H1 (cell line): ENCODE measurements at regions not wholly inside any gene's neighbourhood (a gene's known extent, or its start where the extent isn't known, plus 50 kb on each side); places are given as distances from the start of the nearest gene placed in this dataset.

Source experiments
- CTCF ChIA-PET: fragments of 300-600 bp; sonication (Branson Sonifier 250); formaldehyde crosslinking; loops from one replicate; lab custom pipeline; 2021; ENCODE audit not compliant: partially characterized antibody; lab: Charles Lee
- POLR2A ChIA-PET: fragments of 300-600 bp; sonication (Branson Sonifier 250); formaldehyde crosslinking; loops from one replicate; lab custom pipeline; 2021; ENCODE audit warnings: inconsistent platforms; ENCODE audit not compliant: partially characterized antibody; lab: Charles Lee
- DNase-seq, 2 experiments: peaks; one replicate each; pipeline versions ENCODE4 v3.0.0 to v3.0.0-alpha.2; 2010 to 2022; ENCODE audit warnings: low spot score in 2 of 2, low read depth in 1 of 2, mixed read lengths in 1 of 2
- FAIRE-seq: peaks from 2 replicates; lab custom pipeline; 2011; peaks lifted over from hg19 to GRCh38; lab: Jason Lieb, UNC
- H2AFZ ChIP-seq: 2 replicates; pipeline ENCODE4 v1.8.1; 2012; ENCODE audit warnings: low read length, inconsistent platforms
- H2AK5ac ChIP-seq: 2 replicates; pipeline ENCODE4 v1.6.1; 2013; ENCODE audit warnings: low read depth, low read length
- H2BK120ac ChIP-seq: replicated peaks from 2 replicates; pipeline ENCODE3; 2013; ENCODE audit warnings: low read depth, low read length, inconsistent platforms
- H2BK12ac ChIP-seq: 2 replicates; pipeline ENCODE4 v1.6.1; 2013; ENCODE audit warnings: low read depth, low read length
- H2BK15ac ChIP-seq: 2 replicates; pipeline ENCODE4 v1.6.1; 2013; ENCODE audit warnings: low read length
- H2BK20ac ChIP-seq: 2 replicates; pipeline ENCODE4 v1.6.1; 2013; ENCODE audit warnings: low read length
- H2BK5ac ChIP-seq: 2 replicates; pipeline ENCODE4 v1.6.1; 2013; ENCODE audit warnings: low read depth, low read length
- H3K14ac ChIP-seq: 2 replicates; pipeline ENCODE4 v1.6.1; 2013; ENCODE audit warnings: inconsistent platforms; ENCODE audit not compliant: insufficient read length
- H3K18ac ChIP-seq: 2 replicates; pipeline ENCODE4 v1.6.1; 2013; ENCODE audit warnings: low read length; ENCODE audit errors: extremely low read depth
- H3K23ac ChIP-seq: 2 replicates; pipeline ENCODE4 v1.6.1; 2013; ENCODE audit warnings: inconsistent platforms; ENCODE audit not compliant: insufficient read length
- H3K23me2 ChIP-seq: 2 replicates; pipeline ENCODE4 v1.6.1; 2013; ENCODE audit warnings: low read depth, low read length
- H3K27ac ChIP-seq: 2 replicates; pipeline ENCODE4 v1.6.1; 2011; ENCODE audit warnings: low read depth, low read length, inconsistent platforms
- H3K27me3 ChIP-seq, 4 experiments: replicated peaks in 1 of 4; 1 replicate in 1 of 4; 2 replicates in 3 of 4; pipeline versions ENCODE4 v1.6.1 to v1.8.1; 2011 to 2013; ENCODE audit warnings: low read length in 3 of 4, mild to moderate bottlenecking in 3 of 4, inconsistent platforms in 2 of 4, mixed read lengths in 2 of 4, moderate library complexity in 1 of 4; ENCODE audit not compliant: control insufficient read depth in 3 of 4, insufficient read depth in 3 of 4; ENCODE audit errors: extremely low read depth in 1 of 4
- H3K36me3 ChIP-seq, 4 experiments: 2 replicates each; pipeline versions ENCODE4 v1.6.1 to v1.8.1; 2011 to 2013; ENCODE audit warnings: mild to moderate bottlenecking in 4 of 4, low read length in 3 of 4, moderate library complexity in 2 of 4, control low read depth in 1 of 4, inconsistent platforms in 1 of 4; ENCODE audit not compliant: insufficient read depth in 4 of 4, control insufficient read depth in 2 of 4
- H3K4ac ChIP-seq: replicated peaks from 2 replicates; pipeline ENCODE3; 2013; ENCODE audit warnings: low read length, low read depth, mixed read lengths, inconsistent platforms; ENCODE audit not compliant: insufficient read length
- H3K4me1 ChIP-seq, 4 experiments: replicated peaks in 1 of 4; 1 replicate in 1 of 4; 2 replicates in 3 of 4; pipeline versions ENCODE4 v1.6.1 to v1.8.1; 2011 to 2013; ENCODE audit warnings: low read length in 3 of 4, inconsistent platforms in 2 of 4, mixed read lengths in 1 of 4; ENCODE audit not compliant: insufficient read depth in 4 of 4, control insufficient read depth in 3 of 4
- H3K4me2 ChIP-seq, 2 experiments: 2 replicates each; pipeline versions ENCODE4 v1.6.1 to v1.8.1; 2011 to 2013; ENCODE audit warnings: low read depth in 2 of 2, low read length in 2 of 2, control low read depth in 1 of 2, inconsistent platforms in 1 of 2, mild to moderate bottlenecking in 1 of 2; ENCODE audit not compliant: insufficient read depth in 1 of 2
- H3K4me3 ChIP-seq, 4 experiments: fragments of 200-600, 300-600 bp in 1 of 4; sonication (generic), shearing (Covaris generic), sonication (Bioruptor Twin) in 1 of 4; 2 replicates each; pipeline versions ENCODE4 v1.5.1 to v1.8.1; 2011 to 2016; ENCODE audit warnings: low read length in 4 of 4, low read depth in 3 of 4, control low read depth in 2 of 4, inconsistent platforms in 2 of 4, mild to moderate bottlenecking in 2 of 4, mixed read lengths in 1 of 4, moderate library complexity in 1 of 4; ENCODE audit not compliant: insufficient read depth in 2 of 4; ENCODE audit errors: extremely low read depth in 1 of 4
- H3K56ac ChIP-seq: replicated peaks from 2 replicates; pipeline ENCODE3; 2013; ENCODE audit warnings: low read depth, mild to moderate bottlenecking, mixed read lengths, low read length, inconsistent platforms; ENCODE audit not compliant: insufficient read length
- H3K79me1 ChIP-seq: 2 replicates; pipeline ENCODE4 v1.6.1; 2013; ENCODE audit warnings: low read depth, low read length, control low read depth
- H3K79me2 ChIP-seq, 2 experiments: 2 replicates each; pipeline versions ENCODE4 v1.6.1 to v1.8.1; 2012 to 2013; ENCODE audit warnings: low read length in 2 of 2, mild to moderate bottlenecking in 2 of 2, inconsistent platforms in 1 of 2; ENCODE audit not compliant: insufficient read depth in 2 of 2, control insufficient read depth in 1 of 2
- H3K9ac ChIP-seq, 4 experiments: replicated peaks in 1 of 4; 1 replicate in 1 of 4; 2 replicates in 3 of 4; pipeline versions ENCODE4 v1.6.1 to v1.8.1; 2011 to 2013; ENCODE audit warnings: low read depth in 3 of 4, low read length in 3 of 4, control low read depth in 2 of 4, mild to moderate bottlenecking in 2 of 4, moderate library complexity in 2 of 4, inconsistent platforms in 1 of 4; ENCODE audit errors: extremely low read depth in 1 of 4
- H3K9me3 ChIP-seq, 2 experiments: 2 replicates each; pipeline versions ENCODE4 v1.6.1 to v1.8.1; 2012 to 2013; ENCODE audit warnings: mild to moderate bottlenecking in 2 of 2, moderate library complexity in 2 of 2, control low read depth in 1 of 2, inconsistent platforms in 1 of 2, low read depth in 1 of 2, low read length in 1 of 2, mixed read lengths in 1 of 2; ENCODE audit not compliant: insufficient read depth in 2 of 2
- H4K20me1 ChIP-seq, 2 experiments: replicated peaks in 1 of 2; 2 replicates each; pipeline versions ENCODE3 to v1.8.1; 2011 to 2013; ENCODE audit warnings: inconsistent platforms in 2 of 2, low read length in 2 of 2, mild to moderate bottlenecking in 1 of 2; ENCODE audit not compliant: insufficient read depth in 2 of 2, control insufficient read depth in 1 of 2
- H4K5ac ChIP-seq: 2 replicates; pipeline ENCODE4 v1.6.1; 2013; ENCODE audit warnings: low read length, low read depth, mixed read lengths, inconsistent platforms; ENCODE audit not compliant: insufficient read length
- H4K8ac ChIP-seq: 2 replicates; pipeline ENCODE4 v1.8.0; 2013; ENCODE audit warnings: mild to moderate bottlenecking, moderate library complexity, low read length, inconsistent platforms; ENCODE audit not compliant: insufficient read depth; ENCODE audit errors: extremely low read depth
- H4K91ac ChIP-seq: replicated peaks from 2 replicates; pipeline ENCODE3; 2013; ENCODE audit warnings: low read length, mixed read lengths, inconsistent platforms; ENCODE audit not compliant: insufficient read length
- CTCF ChIP-seq, 3 experiments: IDR thresholded peaks; 1 replicate in 2 of 3; 2 replicates in 1 of 3; pipeline versions ENCODE4 v1.5.1 to v1.6.1; 2011; ENCODE audit warnings: low read length in 3 of 3, mild to moderate bottlenecking in 3 of 3, inconsistent platforms in 2 of 3, low read depth in 1 of 3, moderate library complexity in 1 of 3; ENCODE audit not compliant: insufficient read depth in 1 of 3; ENCODE audit errors: control extremely low read depth in 1 of 3
- WGBS, 2 experiments: shearing (Covaris generic) in 1 of 2; methylation state at CpG; one replicate each; pipeline versions ENCODE4 v1.1.6 to v1.1.7; 2013 to 2015; ENCODE audit warnings: low lambda C conversion rate in 2 of 2, mixed read lengths in 2 of 2, inconsistent platforms in 1 of 2, low coverage in 1 of 2, missing lambda C conversion rate in 1 of 2; ENCODE audit not compliant: insufficient replicate concordance in 2 of 2, insufficient coverage in 1 of 2, insufficient read length in 1 of 2; ENCODE audit errors: extremely low coverage in 1 of 2, missing lambda C conversion rate in 1 of 2; 5-methylcytosine and 5-hydroxymethylcytosine counted together

DNA sequence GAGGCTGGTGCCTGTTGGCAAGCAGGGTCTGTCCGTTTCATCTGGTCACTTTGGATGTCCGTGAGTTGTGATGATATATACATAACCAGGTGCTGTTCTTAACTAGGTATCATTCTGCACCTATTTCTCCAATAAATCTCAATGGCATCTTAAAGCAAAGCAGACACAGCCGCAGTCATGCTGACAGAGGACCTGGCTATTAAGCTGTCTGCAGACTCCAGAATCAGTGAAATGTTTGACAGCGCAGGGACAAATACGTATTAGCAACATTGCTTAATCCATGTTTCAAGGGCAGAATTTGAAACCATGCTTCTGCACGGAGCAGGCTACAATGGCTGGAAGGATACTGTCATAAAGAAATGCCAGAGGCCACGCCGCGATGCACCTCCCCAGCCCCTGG is 414.6 kb downstream of the ZNF516 start:
- no peak overlapping the region for H4K5ac ChIP-seq
- H3K23me2 ChIP-seq, result no peaks in the 10 kb centered on the region
- H3K4ac ChIP-seq, result no peak overlapping the region
- WGBS, 2 experiments, result 95% methylated on average over 9 of the region's 9 CpGs; no CpG with 5 or more reads in 1 of the 2 experiments
- H4K20me1 ChIP-seq, result no peaks in the 10 kb centered on the region
- ChIA-PET CTCF (no interaction called here), POLR2A (no interaction called here)
- H2AK5ac ChIP-seq, result no peak overlapping the region
- no peak overlapping the region for H2BK120ac ChIP-seq
- H3K56ac ChIP-seq, result no peak overlapping the region
- H2BK20ac ChIP-seq, result no peak overlapping the region
- no peak overlapping the region for H2AFZ ChIP-seq
- no peak overlapping the region for H3K18ac ChIP-seq
- H2BK15ac ChIP-seq, result no peak overlapping the region
- H3K23ac ChIP-seq, result no peak overlapping the region
- no peaks in the 10 kb centered on the region for H3K79me2 ChIP-seq
- H3K4me2 ChIP-seq, result no peak overlapping the region
- H2BK5ac ChIP-seq, result no peak overlapping the region
- H3K9ac ChIP-seq, result no peak overlapping the region
- TF ChIP-seq CTCF (IDR thresholded peaks at IDR 0.05; ENCODE audit: control extremely low read depth in 1 of 3, insufficient read depth in 1 of 3, low read depth in 1 of 3, low read length in 3 of 3), result no peak
- TF ChIP-seq, all 59 proteins: peak for 0
- H3K36me3 ChIP-seq, result no peaks in the 10 kb centered on the region
- FAIRE-seq (no peak), DNase-seq (no peak)
- no peak overlapping the region for H3K27ac ChIP-seq
- H3K14ac ChIP-seq, result no peak overlapping the region
- H4K8ac ChIP-seq, result no peak overlapping the region
- H4K91ac ChIP-seq, result no peak overlapping the region
- H3K4me1 ChIP-seq, result no peaks in the 10 kb centered on the region
- H2BK12ac ChIP-seq, result no peak overlapping the region
- H3K27me3 ChIP-seq, result no peaks in the 10 kb centered on the region
- no peaks in the 10 kb centered on the region for H3K9me3 ChIP-seq
- no peak overlapping the region for H3K4me3 ChIP-seq
- no peaks in the 10 kb centered on the region for H3K79me1 ChIP-seq
